DOHH2 (cell line): ENCODE measurements at regions not wholly inside any gene's neighbourhood (a gene's known extent, or its start where the extent isn't known, plus 50 kb on each side); places are given as distances from the start of the nearest gene placed in this dataset.

Source experiments
- CTCF ChIP-seq: fragments of 200-600 bp; sonication (generic); IDR thresholded peaks from one replicate; pipeline ENCODE4 v1.5.1; 2014; ENCODE audit warnings: antibody characterized with exemption, mild to moderate bottlenecking, low read depth, low read length; ENCODE audit not compliant: poor library complexity, severe bottlenecking
- EZH2phosphoT487 ChIP-seq: fragments of 200-600 bp; sonication (generic); IDR thresholded peaks from 2 replicates; pipeline ENCODE4 v1.6.1; 2017; ENCODE audit warnings: borderline replicate concordance, mild to moderate bottlenecking, antibody characterized with exemption, low read length, moderate library complexity, mixed read lengths

- TF ChIP-seq CTCF (no peak), EZH2phosphoT487 (no peak)
Observed at GRCh38 chr6:76397966-76398365, 325.5 kb upstream of the IMPG1 start.
